ENCODE measurements at regions not wholly inside any gene's neighbourhood (a gene's known extent, or its start where the extent isn't known, plus 50 kb on each side); places are given as distances from the start of the nearest gene placed in this dataset.
"Not testable (repeated sequence)": the region's sequence is repeated elsewhere in the genome, so short reads cannot be mapped to it uniquely, and the experiment has no call there.

DNA sequence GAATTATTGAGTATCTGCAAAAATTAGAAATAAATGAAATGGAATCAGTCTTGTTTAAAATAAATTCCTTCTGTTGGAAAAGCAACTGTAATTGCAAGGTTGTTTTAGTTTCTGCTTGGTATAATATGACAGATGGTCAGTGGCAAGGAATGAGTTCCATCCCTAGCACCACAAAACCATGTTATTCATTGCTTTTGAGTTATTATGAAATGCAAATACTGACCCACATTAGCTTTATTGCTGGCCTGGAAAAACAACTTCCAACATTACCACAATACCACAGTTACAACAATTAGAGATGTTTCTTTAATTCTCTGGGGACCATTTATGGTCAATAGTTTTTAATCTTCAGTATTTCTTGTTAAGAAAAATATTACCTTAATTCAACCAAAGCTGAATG, 194.4 kb downstream of the TMA16 start:
- TF ChIP-seq, protein P1, sequence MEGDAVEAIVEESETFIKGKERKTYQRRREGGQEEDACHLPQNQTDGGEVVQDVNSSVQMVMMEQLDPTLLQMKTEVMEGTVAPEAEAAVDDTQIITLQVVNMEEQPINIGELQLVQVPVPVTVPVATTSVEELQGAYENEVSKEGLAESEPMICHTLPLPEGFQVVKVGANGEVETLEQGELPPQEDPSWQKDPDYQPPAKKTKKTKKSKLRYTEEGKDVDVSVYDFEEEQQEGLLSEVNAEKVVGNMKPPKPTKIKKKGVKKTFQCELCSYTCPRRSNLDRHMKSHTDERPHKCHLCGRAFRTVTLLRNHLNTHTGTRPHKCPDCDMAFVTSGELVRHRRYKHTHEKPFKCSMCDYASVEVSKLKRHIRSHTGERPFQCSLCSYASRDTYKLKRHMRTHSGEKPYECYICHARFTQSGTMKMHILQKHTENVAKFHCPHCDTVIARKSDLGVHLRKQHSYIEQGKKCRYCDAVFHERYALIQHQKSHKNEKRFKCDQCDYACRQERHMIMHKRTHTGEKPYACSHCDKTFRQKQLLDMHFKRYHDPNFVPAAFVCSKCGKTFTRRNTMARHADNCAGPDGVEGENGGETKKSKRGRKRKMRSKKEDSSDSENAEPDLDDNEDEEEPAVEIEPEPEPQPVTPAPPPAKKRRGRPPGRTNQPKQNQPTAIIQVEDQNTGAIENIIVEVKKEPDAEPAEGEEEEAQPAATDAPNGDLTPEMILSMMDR (IDR thresholded peaks at IDR 0.05; ENCODE audit: extremely low read depth, insufficient read depth, missing control alignments): no peak
- no peak for DNase-seq (ENCODE audit: low spot score)
- in situ Hi-C loops (cut with MboI; ENCODE audit: low pct_unique_long_range_greater_than_20kb, low sequenced_read_pairs, unreplicated experiment): loop anchor here (25.0 kb wide), 1 partner anchor 323 kb away; no protein-coding TSS in a partner anchor

GRCh38 chr4:163693211-163693610, 198.7 kb downstream of the TMA16 start:
- in situ Hi-C loops (cut with MboI; ENCODE audit: low pct_unique_long_range_greater_than_20kb, low sequenced_read_pairs, unreplicated experiment): loop anchor here (25.0 kb wide), 1 partner anchor 319 kb away; no protein-coding TSS in a partner anchor
- TF ChIP-seq, protein P1 (IDR thresholded peaks at IDR 0.05; ENCODE audit: extremely low read depth, insufficient read depth, missing control alignments): no peak
- DNase-seq (ENCODE audit: low spot score): no peak

DNA sequence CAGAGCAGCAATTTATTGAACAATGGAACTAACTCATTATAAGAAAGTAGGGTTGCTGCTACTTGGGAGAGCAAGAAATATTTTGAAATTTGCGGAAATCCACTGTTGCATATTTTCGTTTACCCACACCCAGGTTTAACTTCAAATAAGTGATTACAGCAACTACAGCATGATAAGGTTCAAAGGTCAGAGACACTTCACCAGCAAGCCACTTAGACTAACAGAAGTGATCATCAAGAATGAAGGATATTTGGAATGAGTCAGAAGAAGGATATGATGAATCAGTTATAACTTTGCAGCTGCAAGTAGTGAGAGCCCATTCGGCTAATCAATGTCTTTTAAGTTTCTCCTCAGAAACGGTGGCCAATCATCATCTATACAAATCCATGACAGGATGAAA, 199.3 kb downstream of the TMA16 start:
- in situ Hi-C loops (cut with MboI; ENCODE audit: low pct_unique_long_range_greater_than_20kb, low sequenced_read_pairs, unreplicated experiment): loop anchor here (25.0 kb wide), 1 partner anchor 319 kb away; no protein-coding TSS in a partner anchor
- DNase-seq (ENCODE audit: low spot score): no peak

DNA sequence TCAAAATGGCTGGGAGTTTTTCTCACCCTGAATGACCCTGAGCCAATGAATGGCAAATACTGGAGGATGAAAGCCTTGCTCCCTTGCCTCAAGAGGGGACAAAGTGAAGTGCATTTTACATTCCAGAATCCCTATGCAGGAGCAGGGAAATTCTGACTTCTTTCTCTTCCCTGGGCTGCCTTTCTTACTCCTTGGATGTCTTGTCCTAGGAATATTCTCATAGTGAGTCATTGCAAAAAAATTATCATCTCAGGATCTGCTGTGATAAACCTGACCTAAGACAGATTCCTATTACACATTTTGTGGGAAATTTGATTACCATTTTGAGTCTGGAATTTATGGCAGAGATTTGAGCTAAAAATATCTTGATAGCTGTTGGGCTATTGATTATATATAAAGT, 199.9 kb downstream of the TMA16 start:
- in situ Hi-C loops (cut with MboI; ENCODE audit: low pct_unique_long_range_greater_than_20kb, low sequenced_read_pairs, unreplicated experiment): loop anchor here (25.0 kb wide), 1 partner anchor 318 kb away; no protein-coding TSS in a partner anchor
- DNase-seq (ENCODE audit: low spot score): no peak
- TF ChIP-seq, protein P1 (IDR thresholded peaks at IDR 0.05; ENCODE audit: extremely low read depth, insufficient read depth, missing control alignments): no peak

More for the DNA sequence above, 199.3 kb downstream of the TMA16 start:
- TF ChIP-seq, protein P1 (IDR thresholded peaks at IDR 0.05; ENCODE audit: extremely low read depth, insufficient read depth, missing control alignments): no peak

DNA sequence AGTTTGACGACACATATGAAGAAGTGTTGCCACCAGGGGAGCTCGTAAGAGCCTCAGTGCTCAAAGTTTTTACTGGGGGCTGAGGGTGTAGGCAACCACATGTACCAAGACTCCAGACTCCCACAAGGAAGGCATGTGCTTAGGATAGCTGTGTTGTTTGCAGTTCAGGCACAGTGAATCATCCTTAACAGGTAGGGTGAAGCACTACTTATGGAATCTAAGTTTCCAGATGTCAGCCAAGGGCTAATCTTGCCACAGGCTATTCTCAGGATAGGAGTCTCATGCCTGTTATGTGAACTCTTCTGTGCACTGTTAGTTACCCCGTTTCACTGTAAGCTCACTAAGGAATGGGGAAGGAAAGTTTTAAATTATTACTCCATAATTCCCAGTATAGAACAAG, 202.6 kb downstream of the TMA16 start:
- TF ChIP-seq, protein P1 (IDR thresholded peaks at IDR 0.05; ENCODE audit: extremely low read depth, insufficient read depth, missing control alignments): no peak
- in situ Hi-C loops (cut with MboI; ENCODE audit: low pct_unique_long_range_greater_than_20kb, low sequenced_read_pairs, unreplicated experiment): loop anchor here (25.0 kb wide), 1 partner anchor 315 kb away; no protein-coding TSS in a partner anchor
- DNase-seq (ENCODE audit: low spot score): no peak

- in situ Hi-C loops (cut with MboI; ENCODE audit: low pct_unique_long_range_greater_than_20kb, low sequenced_read_pairs, unreplicated experiment); DNase-seq (ENCODE audit: low spot score): not testable (repeated sequence)
Measured at GRCh38 chr4:163700383-163700782, 205.9 kb downstream of the TMA16 start.

- peak; percentile 10 for DNase-seq (ENCODE audit: low spot score)
- in situ Hi-C loops (cut with MboI; ENCODE audit: low pct_unique_long_range_greater_than_20kb, low sequenced_read_pairs, unreplicated experiment): no loop called here
- TF ChIP-seq, protein P1 (IDR thresholded peaks at IDR 0.05; ENCODE audit: extremely low read depth, insufficient read depth, missing control alignments): no peak
Measured at GRCh38 chr4:163701916-163702315, 207.4 kb downstream of the TMA16 start.

Measured in GM13977 (cell line).